HepG2 (cell line): ENCODE measurements at regions not wholly inside any gene's neighbourhood (a gene's known extent, or its start where the extent isn't known, plus 50 kb on each side); places are given as distances from the start of the nearest gene placed in this dataset.
A peak's percentile ranks its signal among the peaks of the same experiment; 100 is the strongest.

ENCODE experiments used
- ATAC-seq: fragments of 200-7000 bp; cut with Tn5 transposase; 3 replicates; pipeline ENCODE4 v1.9.1; 2020; ENCODE audit warnings: mild to moderate bottlenecking, moderate library complexity
- BruUV-seq: library from RNA; stranded (reverse); fragments of 400-500 nt; replicated peaks from 2 replicates; lab custom pipeline; 2021; lab: Mats Ljungman, UMichigan
- CTCF ChIA-PET: fragments of 300-600 bp; formaldehyde crosslinking; extraction: SDS; loops from one replicate; lab custom pipeline; 2021; ENCODE audit warnings: low total read pairs, inconsistent platforms, low intra/inter-chr PET ratio; lab: Yijun Ruan, JAX
- POLR2A ChIA-PET: fragments of 350-600 bp; sonication (Branson Sonifier 250); formaldehyde crosslinking; loops from one replicate; lab custom pipeline; 2020; ENCODE audit warnings: antibody characterized with exemption, inconsistent platforms; lab: Yijun Ruan, JAX
- DNase-seq: peaks from one replicate; pipeline ENCODE4 v3.0.0-alpha.2; 2015; ENCODE audit warnings: low spot score
- FAIRE-seq: peaks from 3 replicates; lab custom pipeline; 2011; peaks lifted over from hg19 to GRCh38; lab: Jason Lieb, UNC
- H2AFZ ChIP-seq: one replicate; pipeline ENCODE4 v1.6.1; 2011; ENCODE audit warnings: low read length, inconsistent platforms
- H3K27ac ChIP-seq: fragments of 300-600 bp; 3 replicates; pipeline ENCODE4 v1.8.0; 2011; ENCODE audit warnings: mixed run types, mild to moderate bottlenecking, mixed read lengths, low read length, inconsistent platforms; ENCODE audit not compliant: insufficient read depth; ENCODE audit errors: extremely low read length
- H3K27me3 ChIP-seq, 2 experiments: fragments of 200-600 bp in 1 of 2; 2 replicates in 1 of 2; 3 replicates in 1 of 2; pipeline versions ENCODE4 v1.6.0 to v1.8.0; 2011; ENCODE audit warnings: low read length in 2 of 2, mild to moderate bottlenecking in 2 of 2, moderate library complexity in 2 of 2, inconsistent platforms in 1 of 2; ENCODE audit not compliant: insufficient read depth in 2 of 2, control insufficient read depth in 1 of 2
- H3K36me3 ChIP-seq, 2 experiments: fragments of 200-600 bp in 1 of 2; replicated peaks in 1 of 2; 2 replicates in 1 of 2; 3 replicates in 1 of 2; pipeline versions ENCODE4 v1.5.1 to v1.8.0; 2011; ENCODE audit warnings: low read length in 2 of 2, inconsistent platforms in 1 of 2; ENCODE audit not compliant: insufficient read depth in 2 of 2, control insufficient read depth in 1 of 2
- H3K4me1 ChIP-seq: 2 replicates; pipeline ENCODE4 v1.5.1; 2012; ENCODE audit warnings: low read length, inconsistent platforms; ENCODE audit not compliant: insufficient read depth
- H3K4me2 ChIP-seq: 2 replicates; pipeline ENCODE4 v1.6.0; 2011; ENCODE audit warnings: low read depth, low read length, inconsistent platforms
- H3K4me3 ChIP-seq, 3 experiments: fragments of 200-600 bp in 1 of 3; sonication (generic), shearing (Covaris generic) in 1 of 3; replicated peaks in 1 of 3; 2 replicates each; pipeline ENCODE4 v1.5.1; 2011 to 2016; ENCODE audit warnings: low read length in 3 of 3, inconsistent platforms in 2 of 3, low read depth in 2 of 3, mild to moderate bottlenecking in 2 of 3, control low read depth in 1 of 3, mixed read lengths in 1 of 3; ENCODE audit not compliant: insufficient read depth in 1 of 3
- H3K79me2 ChIP-seq: one replicate; pipeline ENCODE4 v1.6.1; 2011; ENCODE audit warnings: low read length, inconsistent platforms; ENCODE audit not compliant: insufficient read depth
- H3K9ac ChIP-seq: 2 replicates; pipeline ENCODE4 v1.6.0; 2011; ENCODE audit warnings: mild to moderate bottlenecking, low read depth, low read length, inconsistent platforms; ENCODE audit not compliant: insufficient read depth
- H3K9me3 ChIP-seq: 2 replicates; pipeline ENCODE4 v1.5.1; 2012; ENCODE audit warnings: mild to moderate bottlenecking, low read length
- H4K20me1 ChIP-seq: 2 replicates; pipeline ENCODE4 v1.6.0; 2011; ENCODE audit warnings: inconsistent platforms, mild to moderate bottlenecking, low read length, moderate library complexity; ENCODE audit not compliant: insufficient read depth
- ATF7 ChIP-seq, 2 experiments: fragments of 450-650 bp in 1 of 2; sonication (generic) in 1 of 2; formaldehyde crosslinking in 1 of 2; IDR thresholded peaks; 2 replicates each; pipeline versions ENCODE4 v1.4.0 to v1.6.1; 2016 to 2020; ENCODE audit warnings: antibody characterized with exemption in 1 of 2, mild to moderate bottlenecking in 1 of 2, missing genetic modification reagents in 1 of 2
- CENPX ChIP-seq: sonication (generic); formaldehyde crosslinking; IDR thresholded peaks from 2 replicates; pipeline ENCODE4 v1.9.0; 2021; ENCODE audit warnings: mild to moderate bottlenecking, missing genetic modification reagents, moderate library complexity
- CREB1 ChIP-seq, 2 experiments: fragments of 450-650 bp in 1 of 2; IDR thresholded peaks; 2 replicates each; pipeline ENCODE4 v1.6.1; 2016 to 2017; ENCODE audit warnings: control low read depth in 1 of 2, mild to moderate bottlenecking in 1 of 2, missing compliant biosample characterization in 1 of 2, missing genetic modification characterization in 1 of 2
- FOXA1 ChIP-seq, 2 experiments: fragments of 450-650 bp in 1 of 2; sonication (generic) in 1 of 2; formaldehyde crosslinking in 1 of 2; IDR thresholded peaks; 2 replicates each; pipeline versions ENCODE4 v1.4.0 to v1.6.1; 2016 to 2020; ENCODE audit warnings: missing genetic modification reagents in 1 of 2
- HINFP ChIP-seq: sonication (generic); formaldehyde crosslinking; IDR thresholded peaks from 2 replicates; pipeline ENCODE4 v1.4.0; 2020; ENCODE audit warnings: low read depth, mild to moderate bottlenecking, missing genetic modification reagents
- KLF6 ChIP-seq: IDR thresholded peaks from 2 replicates; pipeline ENCODE4 v1.8.0; 2016; ENCODE audit warnings: missing biosample characterization, missing genetic modification reagents
- MEF2D ChIP-seq: sonication (generic); formaldehyde crosslinking; IDR thresholded peaks from 2 replicates; pipeline ENCODE4 v1.5.1; 2020; ENCODE audit warnings: mild to moderate bottlenecking, missing genetic modification reagents
- MTA3 ChIP-seq: sonication (generic); formaldehyde crosslinking; IDR thresholded peaks from 2 replicates; pipeline ENCODE4 v1.4.0; 2020; ENCODE audit warnings: missing genetic modification reagents
- MXD1 ChIP-seq: sonication (generic); formaldehyde crosslinking; IDR thresholded peaks from 2 replicates; pipeline ENCODE4 v1.4.0; 2020; ENCODE audit warnings: mild to moderate bottlenecking, missing genetic modification reagents
- MYPOP ChIP-seq: sonication (generic); formaldehyde crosslinking; IDR thresholded peaks from 2 replicates; pipeline ENCODE4 v1.8.1; 2023; ENCODE audit warnings: mild to moderate bottlenecking, moderate library complexity, missing genetic modification reagents
- NFKB2 ChIP-seq: sonication (generic); formaldehyde crosslinking; IDR thresholded peaks from 2 replicates; pipeline ENCODE4 v1.4.0; 2020; ENCODE audit warnings: missing genetic modification reagents, borderline replicate concordance
- PLSCR1 ChIP-seq: sonication (generic); formaldehyde crosslinking; IDR thresholded peaks from 2 replicates; pipeline ENCODE4 v1.5.0; 2020; ENCODE audit warnings: missing genetic modification reagents, mild to moderate bottlenecking, borderline replicate concordance
- SP140L ChIP-seq: sonication (generic); formaldehyde crosslinking; IDR thresholded peaks from 2 replicates; pipeline ENCODE4 v1.4.0; 2020; ENCODE audit warnings: missing genetic modification reagents, borderline replicate concordance
- TEAD3 ChIP-seq: optimal IDR thresholded peaks from 2 replicates; pipeline ENCODE3; 2016; ENCODE audit warnings: borderline replicate concordance
- ZBTB10 ChIP-seq: sonication (generic); formaldehyde crosslinking; IDR thresholded peaks from 2 replicates; pipeline ENCODE4 v1.4.0; 2020; ENCODE audit warnings: missing genetic modification reagents, borderline replicate concordance
- ZBTB21 ChIP-seq: sonication (generic); formaldehyde crosslinking; IDR thresholded peaks from 2 replicates; pipeline ENCODE4 v1.4.0; 2020; ENCODE audit warnings: missing genetic modification reagents
- ZBTB42 ChIP-seq: sonication (generic); formaldehyde crosslinking; IDR thresholded peaks from 2 replicates; pipeline ENCODE4 v1.5.0; 2020; ENCODE audit warnings: mild to moderate bottlenecking, missing genetic modification reagents
- ZSCAN9 ChIP-seq: IDR thresholded peaks from 2 replicates; pipeline ENCODE4 v1.6.1; 2016; ENCODE audit warnings: borderline replicate concordance
- in situ Hi-C: cut with HindIII; loops from 2 replicates; pipeline ENCODE4 v1.10.0; 2017; ENCODE audit warnings: low pct_unique_long_range_greater_than_20kb; ENCODE audit not compliant: extremely low pct_ligation_motif_present
- intact Hi-C: fragments of 100-400 bp; cut with micrococcal nuclease; formaldehyde crosslinking; loops from one replicate; pipeline ENCODE4 v1.10.0; 2022; ENCODE audit not compliant: unreplicated experiment

- no peak for TF ChIP-seq MYPOP (CRISPR knock-in tag)
- no peak for TF ChIP-seq MXD1 (CRISPR knock-in tag)
- TF ChIP-seq TEAD3 (CRISPR knock-in tag): no peak
- no peak for TF ChIP-seq FOXA1 (IDR thresholded peaks at IDR 0.05)
- no peak for TF ChIP-seq FOXA1 (CRISPR knock-in tag; IDR thresholded peaks at IDR 0.05)
- no peak for TF ChIP-seq ZBTB42 (CRISPR knock-in tag)
- no peak for TF ChIP-seq ZBTB10 (CRISPR knock-in tag)
- TF ChIP-seq, all 625 proteins: peak for 0
These were observed 388.5 kb downstream of the JRKL start (continued) for GRCh38 chr11:96778272-96778671.

- Histone ChIP-seq H3K27ac (no peak overlapping the region), H3K9me3 (no peaks in the 10 kb centered on the region), H3K79me2 (no peaks in the 10 kb centered on the region), H3K4me1 (no peaks in the 10 kb centered on the region), H3K36me3 (no peaks in the 10 kb centered on the region), H4K20me1 (no peaks in the 10 kb centered on the region), H3K4me3 (no peak overlapping the region), H3K27me3 (no peaks in the 10 kb centered on the region), H2AFZ (no peak overlapping the region), H3K4me2 (no peak overlapping the region), H3K9ac (no peak overlapping the region)
- intact Hi-C loops (no loop called here), in situ Hi-C loops (no loop called here)
- no peak for ATAC-seq
- no TSS peak for BruUV-seq
- ChIA-PET CTCF (no interaction called here), POLR2A (no interaction called here)
- DNase-seq: no peak
- no peak for FAIRE-seq
- TF ChIP-seq HINFP (CRISPR knock-in tag): no peak
- TF ChIP-seq CENPX (CRISPR knock-in tag): no peak
- no peak for TF ChIP-seq MTA3 (CRISPR knock-in tag)
- TF ChIP-seq NFKB2 (CRISPR knock-in tag): no peak
- no peak for TF ChIP-seq ZBTB21 (CRISPR knock-in tag)
- no peak for TF ChIP-seq ZSCAN9 (CRISPR knock-in tag)
- TF ChIP-seq KLF6 (CRISPR knock-in tag): no peak
- TF ChIP-seq CREB1 (IDR thresholded peaks at IDR 0.05): peak; percentile 63
- TF ChIP-seq CREB1 (CRISPR knock-in tag; IDR thresholded peaks at IDR 0.05): no peak
- TF ChIP-seq PLSCR1: no peak
- peak; percentile 93 for TF ChIP-seq ATF7 (IDR thresholded peaks at IDR 0.05)
- TF ChIP-seq ATF7 (CRISPR knock-in tag; IDR thresholded peaks at IDR 0.05): no peak
- TF ChIP-seq SP140L (CRISPR knock-in tag): no peak
- no peak for TF ChIP-seq MEF2D (CRISPR knock-in tag)
These were observed 389.2 kb downstream of the JRKL start for GRCh38 chr11:96779030-96779429.
